Kidney epithelial cell (primary cell): ENCODE measurements at regions not wholly inside any gene's neighbourhood (a gene's known extent, or its start where the extent isn't known, plus 50 kb on each side); places are given as distances from the start of the nearest gene placed in this dataset.

Source experiments
- DNase-seq: peaks from one replicate; pipeline ENCODE4 v3.0.0-alpha.2; 2010; ENCODE audit warnings: low read depth
- H3K27me3 ChIP-seq: 2 replicates; pipeline ENCODE4 v1.6.0; 2011; ENCODE audit warnings: low read length; ENCODE audit not compliant: control insufficient read depth, insufficient read depth
- H3K36me3 ChIP-seq: 2 replicates; pipeline ENCODE4 v1.5.1; 2011; ENCODE audit warnings: low read length; ENCODE audit not compliant: control insufficient read depth, insufficient read depth
- H3K4me3 ChIP-seq: 2 replicates; pipeline ENCODE4 v1.5.1; 2011; ENCODE audit warnings: low read depth, mild to moderate bottlenecking, control low read depth, low read length
- CTCF ChIP-seq: IDR thresholded peaks from 2 replicates; pipeline ENCODE4 v1.5.1; 2011; ENCODE audit warnings: mild to moderate bottlenecking, moderate library complexity, low read length, control low read depth, inconsistent platforms; ENCODE audit not compliant: insufficient read depth, poor library complexity, severe bottlenecking

GRCh38 chr4:111602848-111603247 is 542.4 kb upstream of the FAM241A start:
- no peak overlapping the region for H3K4me3 ChIP-seq
- TF ChIP-seq CTCF: no peak
- no peaks in the 10 kb centered on the region for H3K27me3 ChIP-seq
- DNase-seq: no peak
- H3K36me3 ChIP-seq: no peaks in the 10 kb centered on the region

- Histone ChIP-seq H3K4me3 (no peak overlapping the region), H3K36me3 (no peaks in the 10 kb centered on the region), H3K27me3 (no peaks in the 10 kb centered on the region)
- no peak for TF ChIP-seq CTCF
- no peak for DNase-seq
Observed at GRCh38 chr4:111605111-111605510, 540.1 kb upstream of the FAM241A start.

GRCh38 chr4:111610681-111611080 is 534.6 kb upstream of the FAM241A start:
- Histone ChIP-seq H3K4me3 (no peak overlapping the region), H3K27me3 (no peaks in the 10 kb centered on the region), H3K36me3 (no peaks in the 10 kb centered on the region)
- no peak for TF ChIP-seq CTCF
- no peak for DNase-seq

GRCh38 chr4:111618908-111619307 is 526.3 kb upstream of the FAM241A start:
- DNase-seq: peak; percentile 21
- Histone ChIP-seq H3K36me3 (no peaks in the 10 kb centered on the region), H3K27me3 (no peaks in the 10 kb centered on the region), H3K4me3 (no peak overlapping the region)
- no peak for TF ChIP-seq CTCF

- Histone ChIP-seq H3K27me3 (no peaks in the 10 kb centered on the region), H3K36me3 (no peaks in the 10 kb centered on the region), H3K4me3 (no peak overlapping the region)
- DNase-seq: no peak
- no peak for TF ChIP-seq CTCF
Observed at GRCh38 chr4:111628437-111628836, 516.8 kb upstream of the FAM241A start.

GRCh38 chr4:111630705-111631104 is 514.5 kb upstream of the FAM241A start:
- H3K36me3 ChIP-seq: no peaks in the 10 kb centered on the region
- H3K4me3 ChIP-seq: no peak overlapping the region
- no peaks in the 10 kb centered on the region for H3K27me3 ChIP-seq
- peak; percentile 37 for TF ChIP-seq CTCF
- DNase-seq: no peak
